SH-SY5Y (cell line): ENCODE measurements at regions not wholly inside any gene's neighbourhood (a gene's known extent, or its start where the extent isn't known, plus 50 kb on each side); places are given as distances from the start of the nearest gene placed in this dataset.
A peak's percentile ranks its signal among the peaks of the same experiment; 100 is the strongest.

Source experiments
- GATA2 ChIP-seq: IDR thresholded peaks from 2 replicates; pipeline ENCODE4 v1.6.1; 2011; ENCODE audit warnings: mild to moderate bottlenecking, low read depth, low read length
- GATA3 ChIP-seq: IDR thresholded peaks from 2 replicates; pipeline ENCODE4 v1.6.1; 2011; ENCODE audit warnings: low read depth, mild to moderate bottlenecking, low read length, moderate library complexity

- no peak for TF ChIP-seq GATA2
- peak; percentile 57 for TF ChIP-seq GATA3
Observed at GRCh38 chr3:20563251-20563650, 377.2 kb upstream of the SGO1 start.
